Urinary bladder (tissue), 3 donors: ENCODE measurements at regions not wholly inside any gene's neighbourhood (a gene's known extent, or its start where the extent isn't known, plus 50 kb on each side); places are given as distances from the start of the nearest gene placed in this dataset.

Experiments used
- DNase-seq: peaks from one replicate; pipeline ENCODE4 v3.0.0-alpha.2; 2015; ENCODE audit errors: extremely low spot score
- H3K27ac ChIP-seq: one replicate; pipeline ENCODE4 v1.5.1; 2013; ENCODE audit warnings: low read depth, mild to moderate bottlenecking, moderate library complexity
- H3K36me3 ChIP-seq: one replicate; pipeline ENCODE4 v1.6.1; 2013; ENCODE audit warnings: mild to moderate bottlenecking, moderate library complexity; ENCODE audit not compliant: insufficient read depth
- H3K4me1 ChIP-seq: one replicate; pipeline ENCODE4 v1.6.1; 2013; ENCODE audit warnings: mild to moderate bottlenecking, moderate library complexity; ENCODE audit not compliant: insufficient read depth
- H3K4me3 ChIP-seq: one replicate; pipeline ENCODE4 v1.5.1; 2013; ENCODE audit warnings: low read depth, low read length
- WGBS: extraction: QIAGEN DNeasy Blood & Tissue Kit; methylation state at CpG from one replicate; pipeline ENCODE4 v1.1.7; 2013; 5-methylcytosine and 5-hydroxymethylcytosine counted together
- donor health status: healthy with polysubstance abuse.
- donor health status: healthy.

DNA sequence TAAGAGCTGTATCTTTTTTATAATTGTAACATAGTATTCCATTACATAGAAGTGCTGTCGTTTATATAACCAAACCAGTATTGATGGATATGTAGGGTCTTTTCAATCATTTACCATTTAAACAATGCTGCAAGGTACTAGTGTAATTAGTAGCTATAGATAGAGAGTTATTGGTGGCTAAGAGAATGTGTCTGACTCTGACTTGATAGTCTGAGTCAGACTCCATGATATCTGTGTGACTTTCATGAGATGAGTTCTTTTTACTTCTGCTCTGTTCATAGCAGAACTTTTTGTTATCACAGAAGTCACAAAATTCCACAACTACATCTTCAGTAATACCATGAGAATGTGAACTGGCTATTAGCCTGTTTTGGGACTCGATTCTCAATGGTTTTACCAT, 150.6 kb downstream of the FHIP1A start:
- Histone ChIP-seq H3K27ac (no peak overlapping the region), H3K36me3 (no peaks in the 10 kb centered on the region), H3K4me1 (no peaks in the 10 kb centered on the region), H3K4me3 (no peak overlapping the region)
- WGBS = 70% methylated on average over 2 of the region's 2 CpGs
- no peak for DNase-seq

GRCh38 chr4:151561551-151562256, 152.7 kb downstream of the FHIP1A start:
- DNase-seq = no peak
- Histone ChIP-seq H3K36me3 (no peaks in the 10 kb centered on the region), H3K27ac (no peak overlapping the region), H3K4me3 (no peak overlapping the region), H3K4me1 (no peaks in the 10 kb centered on the region)
- 34% methylated on average over 1 of the region's 1 CpG for WGBS

- Histone ChIP-seq H3K4me1 (no peaks in the 10 kb centered on the region), H3K27ac (no peak overlapping the region), H3K36me3 (no peaks in the 10 kb centered on the region), H3K4me3 (no peak overlapping the region)
- 21% methylated on average over 3 of the region's 3 CpGs for WGBS
- peak; percentile 57 for DNase-seq
Measured at GRCh38 chr4:151563194-151563593, 154.2 kb downstream of the FHIP1A start.

- 68% methylated on average over 2 of the region's 2 CpGs for WGBS
- Histone ChIP-seq H3K4me3 (no peak overlapping the region), H3K27ac (no peak overlapping the region), H3K4me1 (no peaks in the 10 kb centered on the region), H3K36me3 (no peaks in the 10 kb centered on the region)
- DNase-seq = no peak
Measured at GRCh38 chr4:151564321-151564720, 155.3 kb downstream of the FHIP1A start.

- H3K4me3 ChIP-seq = no peak overlapping the region
- DNase-seq = no peak
- no peaks in the 10 kb centered on the region for H3K4me1 ChIP-seq
- 74% methylated on average over 3 of the region's 3 CpGs for WGBS
- no peak overlapping the region for H3K27ac ChIP-seq
- no peaks in the 10 kb centered on the region for H3K36me3 ChIP-seq
Measured at GRCh38 chr4:151565583-151565982, 156.6 kb downstream of the FHIP1A start.

- Histone ChIP-seq H3K27ac (no peak overlapping the region), H3K4me3 (no peak overlapping the region), H3K4me1 (no peaks in the 10 kb centered on the region), H3K36me3 (no peaks in the 10 kb centered on the region)
- 85% methylated on average over 3 of the region's 3 CpGs for WGBS
- DNase-seq = no peak
Measured at GRCh38 chr4:151566053-151566452, 157.1 kb downstream of the FHIP1A start.

DNA sequence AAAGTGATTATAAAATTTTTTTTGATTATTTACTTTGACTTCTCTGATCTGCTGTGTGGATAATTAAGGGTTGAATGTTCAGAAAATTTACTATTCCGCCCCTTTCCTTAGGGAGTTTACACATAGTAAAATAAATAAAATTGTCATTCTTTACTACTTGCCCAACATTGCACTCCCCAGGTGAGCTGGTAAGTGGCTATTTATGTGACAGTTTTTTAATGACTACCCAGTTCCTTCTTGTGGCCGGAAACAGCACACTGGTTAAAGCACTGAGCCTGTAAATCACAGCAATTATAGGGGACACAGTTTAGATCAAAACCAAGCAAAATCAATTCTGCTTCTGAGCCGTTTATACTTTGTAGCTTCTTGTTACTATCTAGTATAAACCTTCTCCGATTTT, 158.1 kb downstream of the FHIP1A start:
- no peak for DNase-seq
- no peaks in the 10 kb centered on the region for H3K36me3 ChIP-seq
- H3K4me3 ChIP-seq = no peak overlapping the region
- 39% methylated on average over 4 of the region's 4 CpGs for WGBS
- H3K27ac ChIP-seq = no peak overlapping the region
- H3K4me1 ChIP-seq = no peaks in the 10 kb centered on the region

DNA sequence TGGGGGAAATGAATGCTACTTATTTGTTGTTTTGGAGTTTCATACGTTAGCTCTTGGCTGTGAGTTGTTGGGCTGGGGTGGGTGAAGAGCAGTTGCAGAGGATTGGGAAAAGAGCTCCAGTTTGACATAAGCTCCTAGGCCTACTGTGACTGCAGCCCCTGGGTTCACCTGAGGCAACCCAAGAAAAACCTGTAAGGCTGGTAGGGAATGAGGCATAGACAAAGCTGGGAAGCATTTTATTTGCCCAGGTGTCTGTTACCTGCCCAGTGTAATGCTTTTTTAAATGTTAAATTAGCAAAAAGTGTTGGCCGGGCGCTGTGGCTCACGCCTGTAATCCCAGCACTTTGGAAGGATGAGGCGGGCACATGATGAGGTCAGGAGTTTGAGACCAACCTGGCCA, 160.0 kb downstream of the FHIP1A start:
- Histone ChIP-seq H3K27ac (no peak overlapping the region), H3K4me1 (no peaks in the 10 kb centered on the region), H3K4me3 (no peak overlapping the region), H3K36me3 (no peaks in the 10 kb centered on the region)
- no peak for DNase-seq
- 92% methylated on average over 5 of the region's 5 CpGs for WGBS

- H3K4me3 ChIP-seq = no peak overlapping the region
- no peaks in the 10 kb centered on the region for H3K4me1 ChIP-seq
- no peak overlapping the region for H3K27ac ChIP-seq
- DNase-seq = no peak
- H3K36me3 ChIP-seq = no peaks in the 10 kb centered on the region
Measured at GRCh38 chr4:151569650-151570049, 160.7 kb downstream of the FHIP1A start.

DNA sequence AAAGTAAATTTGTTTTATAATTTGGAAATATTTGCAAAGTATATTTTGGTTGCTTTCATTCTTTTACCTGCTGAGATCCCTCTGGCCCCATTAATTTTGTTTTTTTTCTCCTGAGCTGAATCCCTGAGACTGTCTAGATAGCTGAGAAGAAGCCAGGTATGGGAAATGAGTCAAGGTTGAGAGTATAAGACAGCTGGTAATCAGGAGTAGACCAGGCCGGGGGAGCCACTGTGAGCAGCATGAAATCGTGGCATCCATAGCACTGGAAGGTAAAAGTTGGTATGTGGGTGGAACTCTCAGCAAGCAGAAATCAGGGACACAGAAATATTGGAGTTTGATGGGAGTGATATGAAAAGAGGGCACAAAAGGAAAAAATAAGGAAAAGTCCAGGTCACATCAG, 164.5 kb downstream of the FHIP1A start:
- no peak for DNase-seq
- no peak overlapping the region for H3K4me3 ChIP-seq
- no peaks in the 10 kb centered on the region for H3K4me1 ChIP-seq
- H3K36me3 ChIP-seq = no peaks in the 10 kb centered on the region
- H3K27ac ChIP-seq = no peak overlapping the region
- WGBS = 85% methylated on average over 2 of the region's 2 CpGs

GRCh38 chr4:151573945-151574344, 165.0 kb downstream of the FHIP1A start:
- no peaks in the 10 kb centered on the region for H3K4me1 ChIP-seq
- H3K4me3 ChIP-seq = no peak overlapping the region
- no peak for DNase-seq
- H3K36me3 ChIP-seq = no peaks in the 10 kb centered on the region
- WGBS = 86% methylated on average over 1 of the region's 1 CpG
- H3K27ac ChIP-seq = no peak overlapping the region

DNA sequence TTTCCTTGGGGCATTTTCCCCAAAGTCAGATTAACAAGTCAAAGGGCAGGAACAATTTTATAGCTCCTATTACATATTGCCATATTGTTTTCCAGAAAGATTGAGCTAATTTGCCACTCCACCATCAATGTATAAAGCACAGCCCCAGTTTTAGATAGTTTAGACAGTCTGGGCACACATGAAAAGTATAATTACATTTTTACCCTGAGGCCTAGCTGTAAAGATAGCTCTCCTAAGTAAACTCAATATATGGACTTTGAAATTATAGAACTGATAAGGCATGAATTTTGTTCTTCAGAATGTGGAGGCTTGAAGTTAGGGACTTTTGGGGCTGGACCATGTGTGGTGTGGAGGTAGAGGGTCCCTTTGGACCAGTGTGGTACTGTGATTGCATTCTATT, 166.0 kb downstream of the FHIP1A start:
- Histone ChIP-seq H3K27ac (no peak overlapping the region), H3K36me3 (no peaks in the 10 kb centered on the region), H3K4me3 (no peak overlapping the region), H3K4me1 (no peaks in the 10 kb centered on the region)
- no peak for DNase-seq

GRCh38 chr4:151575646-151576045, 166.7 kb downstream of the FHIP1A start:
- DNase-seq = no peak
- H3K4me3 ChIP-seq = no peak overlapping the region
- no peak overlapping the region for H3K27ac ChIP-seq
- WGBS = 74% methylated on average over 3 of the region's 3 CpGs
- no peaks in the 10 kb centered on the region for H3K36me3 ChIP-seq
- H3K4me1 ChIP-seq = no peaks in the 10 kb centered on the region

DNA sequence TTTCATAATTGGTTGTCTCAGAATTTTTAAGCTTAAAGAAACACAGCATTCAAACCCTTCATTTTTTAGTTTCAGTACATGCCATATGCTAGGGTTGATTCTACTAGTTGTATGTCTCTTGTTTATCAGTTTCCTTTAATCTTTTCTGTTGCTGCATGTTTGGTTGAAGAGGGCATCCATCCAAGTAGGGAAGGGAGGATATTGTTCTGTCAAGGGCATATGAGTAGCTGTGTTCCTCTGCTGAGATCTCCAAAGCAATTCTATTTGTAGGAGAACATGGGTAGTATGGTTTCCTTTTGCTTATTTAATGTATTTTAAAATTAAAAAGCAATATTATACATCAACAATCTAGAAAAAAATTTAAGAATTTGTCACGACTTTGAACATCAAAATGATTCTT, 167.7 kb downstream of the FHIP1A start:
- Histone ChIP-seq H3K4me3 (no peak overlapping the region), H3K36me3 (no peaks in the 10 kb centered on the region), H3K27ac (no peak overlapping the region), H3K4me1 (no peaks in the 10 kb centered on the region)
- WGBS = 66% methylated on average over 1 of the region's 1 CpG
- DNase-seq = no peak

DNA sequence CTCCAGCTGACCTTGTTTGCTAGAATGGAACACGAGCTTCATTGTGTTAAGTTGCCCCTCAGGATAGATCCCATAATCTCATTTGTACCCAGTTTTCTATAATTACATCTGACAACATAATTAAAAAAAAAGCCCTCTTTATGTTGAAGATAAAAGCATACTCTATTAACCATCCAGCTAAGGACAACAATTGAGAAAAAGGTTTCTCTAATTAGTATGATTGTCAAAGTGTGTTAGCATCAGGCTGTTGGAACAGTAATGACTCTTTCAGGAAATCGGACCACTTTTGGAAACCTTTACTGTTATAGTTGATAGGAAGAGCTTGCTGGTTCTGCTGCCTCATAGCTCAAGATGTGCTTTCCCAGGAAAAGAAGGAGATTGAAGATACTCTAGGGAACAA, 172.6 kb downstream of the FHIP1A start:
- Histone ChIP-seq H3K4me1 (no peaks in the 10 kb centered on the region), H3K4me3 (no peak overlapping the region), H3K36me3 (no peaks in the 10 kb centered on the region), H3K27ac (no peak overlapping the region)
- 78% methylated on average over 2 of the region's 2 CpGs for WGBS
- no peak for DNase-seq
